HepG2 (cell line): ENCODE measurements at regions not wholly inside any gene's neighbourhood (a gene's known extent, or its start where the extent isn't known, plus 50 kb on each side); places are given as distances from the start of the nearest gene placed in this dataset.

Source experiments
- ATAC-seq: fragments of 200-7000 bp; cut with Tn5 transposase; 3 replicates; pipeline ENCODE4 v1.9.1; 2020; ENCODE audit warnings: mild to moderate bottlenecking, moderate library complexity
- BruUV-seq: library from RNA; stranded (reverse); fragments of 400-500 nt; replicated peaks from 2 replicates; lab custom pipeline; 2021; lab: Mats Ljungman, UMichigan
- CTCF ChIA-PET: fragments of 300-600 bp; formaldehyde crosslinking; extraction: SDS; loops from one replicate; lab custom pipeline; 2021; ENCODE audit warnings: low total read pairs, inconsistent platforms, low intra/inter-chr PET ratio; lab: Yijun Ruan, JAX
- POLR2A ChIA-PET: fragments of 350-600 bp; sonication (Branson Sonifier 250); formaldehyde crosslinking; loops from one replicate; lab custom pipeline; 2020; ENCODE audit warnings: antibody characterized with exemption, inconsistent platforms; lab: Yijun Ruan, JAX
- DNase-seq: peaks from one replicate; pipeline ENCODE4 v3.0.0-alpha.2; 2015; ENCODE audit warnings: low spot score
- FAIRE-seq: peaks from 3 replicates; lab custom pipeline; 2011; peaks lifted over from hg19 to GRCh38; lab: Jason Lieb, UNC
- H2AFZ ChIP-seq: one replicate; pipeline ENCODE4 v1.6.1; 2011; ENCODE audit warnings: low read length, inconsistent platforms
- H3K27ac ChIP-seq: fragments of 300-600 bp; 3 replicates; pipeline ENCODE4 v1.8.0; 2011; ENCODE audit warnings: mixed run types, mild to moderate bottlenecking, mixed read lengths, low read length, inconsistent platforms; ENCODE audit not compliant: insufficient read depth; ENCODE audit errors: extremely low read length
- H3K27me3 ChIP-seq, 2 experiments: fragments of 200-600 bp in 1 of 2; 2 replicates in 1 of 2; 3 replicates in 1 of 2; pipeline versions ENCODE4 v1.6.0 to v1.8.0; 2011; ENCODE audit warnings: low read length in 2 of 2, mild to moderate bottlenecking in 2 of 2, moderate library complexity in 2 of 2, inconsistent platforms in 1 of 2; ENCODE audit not compliant: insufficient read depth in 2 of 2, control insufficient read depth in 1 of 2
- H3K36me3 ChIP-seq, 2 experiments: fragments of 200-600 bp in 1 of 2; replicated peaks in 1 of 2; 2 replicates in 1 of 2; 3 replicates in 1 of 2; pipeline versions ENCODE4 v1.5.1 to v1.8.0; 2011; ENCODE audit warnings: low read length in 2 of 2, inconsistent platforms in 1 of 2; ENCODE audit not compliant: insufficient read depth in 2 of 2, control insufficient read depth in 1 of 2
- H3K4me1 ChIP-seq: 2 replicates; pipeline ENCODE4 v1.5.1; 2012; ENCODE audit warnings: low read length, inconsistent platforms; ENCODE audit not compliant: insufficient read depth
- H3K4me2 ChIP-seq: 2 replicates; pipeline ENCODE4 v1.6.0; 2011; ENCODE audit warnings: low read depth, low read length, inconsistent platforms
- H3K4me3 ChIP-seq, 3 experiments: fragments of 200-600 bp in 1 of 3; sonication (generic), shearing (Covaris generic) in 1 of 3; replicated peaks in 1 of 3; 2 replicates each; pipeline ENCODE4 v1.5.1; 2011 to 2016; ENCODE audit warnings: low read length in 3 of 3, inconsistent platforms in 2 of 3, low read depth in 2 of 3, mild to moderate bottlenecking in 2 of 3, control low read depth in 1 of 3, mixed read lengths in 1 of 3; ENCODE audit not compliant: insufficient read depth in 1 of 3
- H3K79me2 ChIP-seq: one replicate; pipeline ENCODE4 v1.6.1; 2011; ENCODE audit warnings: low read length, inconsistent platforms; ENCODE audit not compliant: insufficient read depth
- H3K9ac ChIP-seq: 2 replicates; pipeline ENCODE4 v1.6.0; 2011; ENCODE audit warnings: mild to moderate bottlenecking, low read depth, low read length, inconsistent platforms; ENCODE audit not compliant: insufficient read depth
- H3K9me3 ChIP-seq: 2 replicates; pipeline ENCODE4 v1.5.1; 2012; ENCODE audit warnings: mild to moderate bottlenecking, low read length
- H4K20me1 ChIP-seq: 2 replicates; pipeline ENCODE4 v1.6.0; 2011; ENCODE audit warnings: inconsistent platforms, mild to moderate bottlenecking, low read length, moderate library complexity; ENCODE audit not compliant: insufficient read depth
- CCDC6 ChIP-seq: sonication (generic); formaldehyde crosslinking; IDR thresholded peaks from 2 replicates; pipeline ENCODE4 v1.8.1; 2022; ENCODE audit warnings: mild to moderate bottlenecking, missing genetic modification reagents, moderate library complexity
- DBP ChIP-seq: sonication (generic); formaldehyde crosslinking; IDR thresholded peaks from 2 replicates; pipeline ENCODE4 v1.4.0; 2020; ENCODE audit warnings: missing genetic modification reagents; ENCODE audit errors: not compliant biosample characterization
- DR1 ChIP-seq: sonication (generic); formaldehyde crosslinking; IDR thresholded peaks from 2 replicates; pipeline ENCODE4 v1.8.0; 2021; ENCODE audit warnings: mild to moderate bottlenecking, missing genetic modification reagents, inconsistent platforms
- MAX ChIP-seq: IDR thresholded peaks from 2 replicates; pipeline ENCODE4 v1.6.1; 2012; ENCODE audit warnings: inconsistent platforms
- MBNL3 ChIP-seq: fragments of 250-450 bp; sonication (Bioruptor Pico); conservative IDR thresholded peaks from 2 replicates; pipeline ENCODE4 v1.8.0; 2022; ENCODE audit warnings: mild to moderate bottlenecking, inconsistent platforms
- NFE2L2 ChIP-seq: fragments of 150-350 bp; IDR thresholded peaks from 2 replicates; pipeline ENCODE4 v1.6.1; 2014; ENCODE audit warnings: low read length
- SETDB1 ChIP-seq: sonication (generic); formaldehyde crosslinking; IDR thresholded peaks from 2 replicates; pipeline ENCODE4 v1.5.1; 2020; ENCODE audit warnings: missing genetic modification reagents, mild to moderate bottlenecking, borderline replicate concordance
- SNAPC4 ChIP-seq: sonication (generic); formaldehyde crosslinking; IDR thresholded peaks from 2 replicates; pipeline ENCODE4 v1.4.0; 2020; ENCODE audit warnings: mild to moderate bottlenecking, missing genetic modification reagents
- STAG1 ChIP-seq: sonication (generic); formaldehyde crosslinking; IDR thresholded peaks from 2 replicates; pipeline ENCODE4 v1.4.0; 2020; ENCODE audit warnings: missing genetic modification reagents
- U2AF2 ChIP-seq: fragments of 200-400 bp; formaldehyde crosslinking; IDR thresholded peaks from 2 replicates; pipeline ENCODE4 v1.6.1; 2017; ENCODE audit warnings: low read depth, mild to moderate bottlenecking, low read length
- ZNF136 ChIP-seq: sonication (generic); formaldehyde crosslinking; IDR thresholded peaks from 2 replicates; pipeline ENCODE4 v1.8.1; 2022; ENCODE audit warnings: low read depth, mild to moderate bottlenecking, moderate library complexity, missing genetic modification reagents
- ZNF281 ChIP-seq: sonication (generic); formaldehyde crosslinking; IDR thresholded peaks from 2 replicates; pipeline ENCODE4 v1.4.0; 2020; ENCODE audit warnings: missing genetic modification reagents, borderline replicate concordance
- ZNF652 ChIP-seq: IDR thresholded peaks from 2 replicates; pipeline ENCODE4 v1.6.1; 2016; ENCODE audit warnings: low read depth, borderline replicate concordance
- WGBS: methylation state at CpG from one replicate; pipeline ENCODE4 v1.1.6; 2017; ENCODE audit warnings: low lambda C conversion rate; 5-methylcytosine and 5-hydroxymethylcytosine counted together
- in situ Hi-C: cut with HindIII; loops from 2 replicates; pipeline ENCODE4 v1.10.0; 2017; ENCODE audit warnings: low pct_unique_long_range_greater_than_20kb; ENCODE audit not compliant: extremely low pct_ligation_motif_present
- intact Hi-C: fragments of 100-400 bp; cut with micrococcal nuclease; formaldehyde crosslinking; loops from one replicate; pipeline ENCODE4 v1.10.0; 2022; ENCODE audit not compliant: unreplicated experiment
- TF ChIP-seq, protein P1 (sequence below): sonication (generic); formaldehyde crosslinking; IDR thresholded peaks from 2 replicates; pipeline ENCODE4 v1.5.0; 2020; ENCODE audit warnings: mild to moderate bottlenecking, missing genetic modification reagents

DNA sequence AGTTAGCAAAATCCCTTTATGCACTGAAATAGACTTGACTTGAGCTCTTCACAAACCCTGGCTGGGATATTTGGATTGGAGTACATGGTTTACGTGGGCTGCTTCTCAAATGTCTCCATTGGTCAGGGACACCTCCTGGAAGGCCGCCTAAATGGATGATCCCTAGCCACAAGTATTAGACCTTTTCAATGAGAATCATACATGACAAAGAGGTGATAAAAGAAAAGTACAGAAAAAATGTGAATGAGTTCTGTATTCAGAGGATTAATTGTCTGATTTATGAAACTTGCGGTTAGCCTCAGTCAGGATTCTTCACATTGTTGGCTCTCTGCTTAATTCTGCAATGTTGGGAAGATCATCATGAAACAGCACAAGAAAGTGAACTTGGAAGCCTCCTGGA is 752.8 kb upstream of the ADAMTS16 start:
- Histone ChIP-seq H3K36me3 (no peaks in the 10 kb centered on the region), H2AFZ (no peak overlapping the region), H4K20me1 (no peaks in the 10 kb centered on the region), H3K4me3 (no peak overlapping the region), H3K9ac (no peak overlapping the region), H3K79me2 (no peaks in the 10 kb centered on the region), H3K9me3 (peaks cover 76% of the 10 kb centered on the region), H3K4me1 (no peaks in the 10 kb centered on the region), H3K27ac (no peak overlapping the region), H3K27me3 (no peaks in the 10 kb centered on the region; a peak in 1 of 5 replicates), H3K4me2 (no peak overlapping the region)
- DNase-seq (no peak), ATAC-seq (no peak), FAIRE-seq (no peak)
- WGBS, result 28% methylated on average over 3 of the region's 3 CpGs
- in situ Hi-C loops, result no loop called here
- BruUV-seq, result no TSS peak
- CTCF ChIA-PET, result no interaction called here
- POLR2A ChIA-PET, result no interaction called here
- intact Hi-C loops, result no loop called here
- TF ChIP-seq, protein P1, sequence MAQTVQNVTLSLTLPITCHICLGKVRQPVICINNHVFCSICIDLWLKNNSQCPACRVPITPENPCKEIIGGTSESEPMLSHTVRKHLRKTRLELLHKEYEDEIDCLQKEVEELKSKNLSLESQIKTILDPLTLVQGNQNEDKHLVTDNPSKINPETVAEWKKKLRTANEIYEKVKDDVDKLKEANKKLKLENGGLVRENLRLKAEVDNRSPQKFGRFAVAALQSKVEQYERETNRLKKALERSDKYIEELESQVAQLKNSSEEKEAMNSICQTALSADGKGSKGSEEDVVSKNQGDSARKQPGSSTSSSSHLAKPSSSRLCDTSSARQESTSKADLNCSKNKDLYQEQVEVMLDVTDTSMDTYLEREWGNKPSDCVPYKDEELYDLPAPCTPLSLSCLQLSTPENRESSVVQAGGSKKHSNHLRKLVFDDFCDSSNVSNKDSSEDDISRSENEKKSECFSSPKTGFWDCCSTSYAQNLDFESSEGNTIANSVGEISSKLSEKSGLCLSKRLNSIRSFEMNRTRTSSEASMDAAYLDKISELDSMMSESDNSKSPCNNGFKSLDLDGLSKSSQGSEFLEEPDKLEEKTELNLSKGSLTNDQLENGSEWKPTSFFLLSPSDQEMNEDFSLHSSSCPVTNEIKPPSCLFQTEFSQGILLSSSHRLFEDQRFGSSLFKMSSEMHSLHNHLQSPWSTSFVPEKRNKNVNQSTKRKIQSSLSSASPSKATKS, result no peak
- TF ChIP-seq U2AF2 (no peak), CCDC6 (CRISPR knock-in tag) (no peak), STAG1 (no peak), ZNF136 (CRISPR knock-in tag) (no peak), MAX (no peak), SETDB1 (CRISPR knock-in tag) (no peak), ZNF281 (CRISPR knock-in tag) (no peak), ZNF652 (CRISPR knock-in tag) (no peak), NFE2L2 (no peak), DR1 (CRISPR knock-in tag) (no peak), MBNL3 (CRISPR knock-in tag) (no peak), SNAPC4 (CRISPR knock-in tag) (no peak), DBP (CRISPR knock-in tag) (no peak)
